Thyroid gland (tissue), 4 donors: ENCODE measurements at regions not wholly inside any gene's neighbourhood (a gene's known extent, or its start where the extent isn't known, plus 50 kb on each side); places are given as distances from the start of the nearest gene placed in this dataset.

Experiments used
- DNase-seq, 2 donors: peaks; one replicate each; pipeline ENCODE4 v3.0.0-alpha.2; 2019
- H3K27ac ChIP-seq, 3 donors: fragments of 200-600 bp; sonication (generic); 1 replicate in 2 of 3; 2 replicates in 1 of 3; pipeline ENCODE4 v1.5.1; 2016 to 2019; ENCODE audit warnings: mild to moderate bottlenecking in 1 of 3, moderate library complexity in 1 of 3
- H3K27me3 ChIP-seq: fragments of 200-600 bp; sonication (generic); one replicate; pipeline ENCODE4 v1.5.1; 2019
- H3K36me3 ChIP-seq, 2 donors: fragments of 200-600 bp; sonication (generic); one replicate each; pipeline ENCODE4 v1.5.1; 2016 to 2019
- H3K4me1 ChIP-seq, 2 donors: fragments of 200-600 bp; sonication (generic); one replicate each; pipeline ENCODE4 v1.5.1; 2017 to 2019
- H3K4me3 ChIP-seq, 3 donors: fragments of 200-600 bp; sonication (generic); replicated peaks in 1 of 3; 1 replicate in 2 of 3; 2 replicates in 1 of 3; pipeline ENCODE4 v1.5.1; 2016; ENCODE audit warnings: mild to moderate bottlenecking in 1 of 3
- H3K9me3 ChIP-seq: fragments of 200-600 bp; sonication (generic); one replicate; pipeline ENCODE4 v1.5.1; 2017
- POLR2A ChIP-seq, 2 donors: fragments of 450-650 bp; IDR thresholded peaks; one replicate each; pipeline ENCODE4 v1.6.1; 2017; ENCODE audit warnings: antibody characterized with exemption in 2 of 2, mild to moderate bottlenecking in 2 of 2, moderate library complexity in 1 of 2
- WGBS, 2 donors: methylation state at CpG; one replicate each; pipeline ENCODE4 v1.1.5; 2017; 5-methylcytosine and 5-hydroxymethylcytosine counted together
- intact Hi-C: fragments of 100-400 bp; cut with DNase I; formaldehyde crosslinking; loops from one replicate; pipeline ENCODE4 v1.15.1; 2023
- TF ChIP-seq, protein P1 (sequence below), 6 experiments: fragments of 200-600 bp in 3 of 6; fragments of 450-650 bp in 3 of 6; sonication (generic) in 3 of 6; IDR thresholded peaks; one replicate each; pipeline ENCODE4 v1.5.1; 2016 to 2019; ENCODE audit warnings: antibody characterized with exemption in 6 of 6, mild to moderate bottlenecking in 2 of 6, inconsistent platforms in 1 of 6, moderate library complexity in 1 of 6

DNA sequence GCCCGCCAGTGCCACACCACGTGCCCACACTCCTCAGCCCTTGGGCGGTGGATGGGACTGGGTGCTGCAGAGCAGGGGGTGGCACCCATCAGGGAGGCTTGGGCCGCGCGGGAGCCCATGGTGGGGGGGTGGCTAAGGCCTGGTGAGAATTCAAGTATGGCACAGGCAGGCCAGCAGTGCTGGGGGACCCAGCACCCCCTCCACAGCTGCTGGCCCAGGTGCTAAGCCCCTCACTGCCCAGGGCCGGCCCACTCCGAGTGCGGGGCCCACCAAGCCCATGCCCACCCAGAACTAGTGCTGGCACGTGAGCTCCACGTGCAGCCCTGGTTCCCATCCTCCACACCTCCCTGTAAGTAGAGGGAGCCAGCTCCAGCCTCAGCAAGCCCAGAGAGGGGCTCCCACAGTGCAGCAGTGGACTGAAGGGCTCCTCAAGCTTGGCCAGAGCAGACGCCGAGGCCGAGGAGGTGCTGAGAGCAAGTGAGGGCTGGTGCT, 1091.1 kb upstream of the GJE1 start:
- DNase-seq = no peak
- no peak for TF ChIP-seq POLR2A (IDR thresholded peaks at IDR 0.05)
- TF ChIP-seq, protein P1, sequence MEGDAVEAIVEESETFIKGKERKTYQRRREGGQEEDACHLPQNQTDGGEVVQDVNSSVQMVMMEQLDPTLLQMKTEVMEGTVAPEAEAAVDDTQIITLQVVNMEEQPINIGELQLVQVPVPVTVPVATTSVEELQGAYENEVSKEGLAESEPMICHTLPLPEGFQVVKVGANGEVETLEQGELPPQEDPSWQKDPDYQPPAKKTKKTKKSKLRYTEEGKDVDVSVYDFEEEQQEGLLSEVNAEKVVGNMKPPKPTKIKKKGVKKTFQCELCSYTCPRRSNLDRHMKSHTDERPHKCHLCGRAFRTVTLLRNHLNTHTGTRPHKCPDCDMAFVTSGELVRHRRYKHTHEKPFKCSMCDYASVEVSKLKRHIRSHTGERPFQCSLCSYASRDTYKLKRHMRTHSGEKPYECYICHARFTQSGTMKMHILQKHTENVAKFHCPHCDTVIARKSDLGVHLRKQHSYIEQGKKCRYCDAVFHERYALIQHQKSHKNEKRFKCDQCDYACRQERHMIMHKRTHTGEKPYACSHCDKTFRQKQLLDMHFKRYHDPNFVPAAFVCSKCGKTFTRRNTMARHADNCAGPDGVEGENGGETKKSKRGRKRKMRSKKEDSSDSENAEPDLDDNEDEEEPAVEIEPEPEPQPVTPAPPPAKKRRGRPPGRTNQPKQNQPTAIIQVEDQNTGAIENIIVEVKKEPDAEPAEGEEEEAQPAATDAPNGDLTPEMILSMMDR (IDR thresholded peaks at IDR 0.05) = no peak
- 76 to 98% methylated on average over 5 to 9 of the region's 14 CpGs for WGBS, 2 donors
- no peaks in the 10 kb centered on the region for H3K4me1 ChIP-seq
- H3K27ac ChIP-seq = no peak overlapping the region
- H3K4me3 ChIP-seq = no peak overlapping the region
- intact Hi-C loops = no loop called here
- H3K27me3 ChIP-seq = no peaks in the 10 kb centered on the region
- H3K36me3 ChIP-seq = no peaks in the 10 kb centered on the region
- no peaks in the 10 kb centered on the region for H3K9me3 ChIP-seq

DNA sequence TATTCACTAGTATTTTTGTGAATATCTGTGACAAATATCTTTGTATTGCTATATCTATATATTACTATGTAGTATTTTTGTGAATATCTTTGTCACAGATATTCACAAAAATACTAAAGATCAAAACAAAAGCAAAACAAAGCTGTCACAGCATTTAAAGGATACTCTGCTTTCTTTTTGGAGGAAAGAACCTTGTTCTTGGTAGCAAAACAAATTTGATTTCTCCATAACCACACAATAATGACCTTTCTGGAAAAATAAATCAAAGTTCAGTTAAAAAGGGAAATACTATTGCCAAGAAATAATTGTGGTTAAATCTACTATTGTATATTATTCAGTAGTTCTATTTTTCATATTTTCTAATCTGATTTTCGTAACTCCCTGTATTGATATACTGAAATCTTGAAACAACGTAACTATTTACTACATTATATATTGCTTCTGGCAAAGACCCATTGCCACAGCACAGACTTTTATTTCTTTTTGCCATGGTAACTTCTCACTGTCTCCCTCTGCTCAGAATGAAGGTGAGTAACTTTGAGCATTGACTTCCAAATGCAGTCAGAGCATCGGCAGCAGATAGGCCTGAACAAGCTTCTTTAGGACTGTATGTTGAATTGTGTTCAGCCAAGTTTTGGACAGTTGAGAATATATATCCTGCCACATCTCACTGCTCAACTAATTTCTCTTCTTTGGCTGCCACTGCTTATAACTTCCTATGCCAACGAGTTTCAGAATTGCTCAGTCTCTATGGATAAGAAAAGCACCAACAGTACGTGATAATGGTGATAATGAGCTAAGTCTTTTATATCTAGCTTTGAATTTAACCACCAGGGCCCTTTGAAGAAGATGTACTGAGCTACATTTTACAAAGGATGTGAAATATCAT, 1097.2 kb upstream of the GJE1 start:
- Histone ChIP-seq H3K4me3 (no peak overlapping the region), H3K4me1 (no peaks in the 10 kb centered on the region), H3K27ac (no peak overlapping the region), H3K27me3 (no peaks in the 10 kb centered on the region), H3K9me3 (no peaks in the 10 kb centered on the region), H3K36me3 (no peaks in the 10 kb centered on the region)
- TF ChIP-seq, protein P1 (IDR thresholded peaks at IDR 0.05) = no peak
- no peak for TF ChIP-seq POLR2A (IDR thresholded peaks at IDR 0.05)
- 82 to 86% methylated on average over 5 of the region's 5 CpGs for WGBS, 2 donors
- intact Hi-C loops = no loop called here
- no peak for DNase-seq

DNA sequence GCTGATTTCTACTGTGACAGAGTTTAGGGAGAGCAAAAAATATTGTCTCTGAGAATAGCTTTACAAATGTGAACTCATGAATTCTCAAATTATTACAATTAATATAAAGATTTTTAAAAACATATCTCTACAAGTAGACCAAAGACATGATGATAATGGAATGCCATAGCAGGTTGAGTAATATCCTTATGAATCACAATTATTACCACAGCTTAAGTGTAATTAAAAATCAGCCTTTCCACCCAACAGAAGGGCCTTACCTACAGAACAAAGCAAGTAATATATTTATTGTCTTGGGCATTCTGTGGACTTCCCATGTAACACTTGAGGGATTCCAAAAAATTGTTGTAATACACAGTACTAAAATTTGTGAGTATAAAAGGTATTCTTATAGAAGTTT, 1099.6 kb upstream of the GJE1 start:
- no peak overlapping the region for H3K4me3 ChIP-seq
- H3K27ac ChIP-seq = no peak overlapping the region
- intact Hi-C loops = no loop called here
- DNase-seq = no peak
- H3K27me3 ChIP-seq = no peaks in the 10 kb centered on the region
- H3K36me3 ChIP-seq = no peaks in the 10 kb centered on the region
- TF ChIP-seq, protein P1 (IDR thresholded peaks at IDR 0.05) = no peak
- no peak for TF ChIP-seq POLR2A (IDR thresholded peaks at IDR 0.05)
- H3K4me1 ChIP-seq = no peaks in the 10 kb centered on the region
- no peaks in the 10 kb centered on the region for H3K9me3 ChIP-seq

DNA sequence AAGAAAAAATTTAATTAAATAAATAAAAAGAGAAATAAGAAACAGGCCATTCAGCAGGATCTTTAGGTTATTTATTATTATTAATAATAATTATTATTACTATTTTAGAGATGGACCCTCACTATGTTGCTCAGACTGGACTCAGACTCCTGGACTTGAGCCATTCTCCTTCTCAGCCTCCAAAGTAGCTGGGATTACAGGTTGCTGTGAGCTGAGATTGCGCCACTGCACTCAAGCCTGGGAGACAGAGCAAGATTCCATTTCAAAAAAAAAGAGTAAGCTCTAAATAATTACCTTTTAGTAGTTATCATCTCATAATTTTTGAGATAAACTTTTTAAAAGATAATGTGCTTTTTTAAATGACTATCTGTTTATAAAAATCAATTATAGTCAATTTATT, 1102.8 kb upstream of the GJE1 start:
- DNase-seq = peak; percentile 7 to 13
- no peak overlapping the region for H3K27ac ChIP-seq
- no peak overlapping the region for H3K4me3 ChIP-seq
- no peaks in the 10 kb centered on the region for H3K4me1 ChIP-seq
- 98% methylated on average over 1 of the region's 1 CpG for WGBS, 2 donors
- no peaks in the 10 kb centered on the region for H3K9me3 ChIP-seq
- H3K36me3 ChIP-seq = no peaks in the 10 kb centered on the region
- TF ChIP-seq, protein P1 (IDR thresholded peaks at IDR 0.05) = no peak
- TF ChIP-seq POLR2A (IDR thresholded peaks at IDR 0.05) = no peak
- intact Hi-C loops = no loop called here
- no peaks in the 10 kb centered on the region for H3K27me3 ChIP-seq

DNA sequence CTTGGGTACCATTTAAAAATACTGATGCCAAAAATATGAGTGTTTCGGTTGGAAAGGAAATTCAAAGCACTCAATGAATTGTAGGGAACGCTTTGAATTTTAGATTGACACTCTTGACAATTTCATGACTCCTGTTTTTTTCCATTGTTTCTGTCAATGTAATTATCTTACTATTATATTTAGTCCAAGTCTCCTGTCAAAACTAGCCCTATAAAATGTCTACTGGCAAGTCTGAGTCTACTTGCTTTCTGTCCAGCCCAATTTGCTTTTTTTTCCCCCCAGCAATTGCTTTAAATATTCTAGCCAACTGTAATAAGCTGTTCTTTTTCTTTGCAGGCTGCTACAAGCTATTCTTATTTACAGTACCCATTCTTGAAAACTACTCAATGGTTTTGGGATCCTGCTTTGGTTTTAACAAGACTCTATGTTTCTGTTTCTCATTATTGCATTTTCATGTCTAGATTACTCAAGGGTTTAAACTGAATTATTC, 1103.9 kb upstream of the GJE1 start:
- intact Hi-C loops = no loop called here
- H3K4me1 ChIP-seq = no peaks in the 10 kb centered on the region
- no peak overlapping the region for H3K27ac ChIP-seq
- WGBS, 2 donors = 50 to 77% methylated on average over 2 of the region's 2 CpGs
- no peak for TF ChIP-seq POLR2A (IDR thresholded peaks at IDR 0.05)
- TF ChIP-seq, protein P1 (IDR thresholded peaks at IDR 0.05) = no peak
- H3K27me3 ChIP-seq = no peaks in the 10 kb centered on the region
- no peaks in the 10 kb centered on the region for H3K9me3 ChIP-seq
- no peak overlapping the region for H3K4me3 ChIP-seq
- no peaks in the 10 kb centered on the region for H3K36me3 ChIP-seq
- DNase-seq = no peak
